ENCODE measurements at regions not wholly inside any gene's neighbourhood (a gene's known extent, or its start where the extent isn't known, plus 50 kb on each side); places are given as distances from the start of the nearest gene placed in this dataset.

- TF ChIP-seq JUND (IDR thresholded peaks at IDR 0.05; ENCODE audit: low read depth), result no peak
- no peak for DNase-seq (ENCODE audit: low read depth in 1 of 2, low spot score in 1 of 2)
- in situ Hi-C loops (cut with HindIII; ENCODE audit: low pct_unique_long_range_greater_than_20kb, low sequenced_read_pairs), result no loop called here
These were observed 119.0 kb upstream of the CBLB start for GRCh38 chr3:105987809-105988208.

DNA sequence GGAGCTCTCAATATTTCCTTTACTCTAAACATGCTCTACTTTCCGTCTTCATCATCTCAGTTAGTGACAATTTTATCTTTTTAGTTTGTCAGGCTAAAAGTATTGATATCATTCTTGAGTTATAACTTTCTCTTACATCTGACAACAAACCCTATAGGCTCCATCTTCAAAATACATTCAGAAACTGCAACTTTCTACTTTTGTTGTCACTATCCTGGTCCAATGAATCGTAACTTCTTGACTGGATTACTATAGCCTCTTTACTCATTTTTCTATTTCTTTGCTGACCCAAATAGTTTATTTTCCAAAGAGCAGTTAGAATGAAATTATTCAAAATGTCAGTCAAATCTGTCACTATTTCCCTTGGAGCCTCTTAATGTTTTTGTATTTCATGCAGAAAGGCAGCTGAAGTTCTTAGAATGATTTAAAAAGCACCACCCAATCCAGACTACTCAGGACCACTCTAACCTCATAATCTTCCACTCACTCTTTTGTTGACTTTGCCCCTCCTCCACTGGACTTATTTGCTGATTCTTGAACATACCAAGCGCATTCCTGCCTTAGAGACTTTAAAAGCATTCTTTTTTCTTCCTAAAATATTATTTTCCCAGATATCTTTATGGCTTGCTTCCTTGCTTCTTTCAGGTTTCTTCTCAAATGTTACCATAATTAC, 119.9 kb upstream of the CBLB start:
- in situ Hi-C loops (cut with HindIII; ENCODE audit: low pct_unique_long_range_greater_than_20kb, low sequenced_read_pairs), result no loop called here
- DNase-seq (ENCODE audit: low read depth in 1 of 2, low spot score in 1 of 2), result no peak
- no peak for TF ChIP-seq JUND (IDR thresholded peaks at IDR 0.05; ENCODE audit: low read depth)

DNA sequence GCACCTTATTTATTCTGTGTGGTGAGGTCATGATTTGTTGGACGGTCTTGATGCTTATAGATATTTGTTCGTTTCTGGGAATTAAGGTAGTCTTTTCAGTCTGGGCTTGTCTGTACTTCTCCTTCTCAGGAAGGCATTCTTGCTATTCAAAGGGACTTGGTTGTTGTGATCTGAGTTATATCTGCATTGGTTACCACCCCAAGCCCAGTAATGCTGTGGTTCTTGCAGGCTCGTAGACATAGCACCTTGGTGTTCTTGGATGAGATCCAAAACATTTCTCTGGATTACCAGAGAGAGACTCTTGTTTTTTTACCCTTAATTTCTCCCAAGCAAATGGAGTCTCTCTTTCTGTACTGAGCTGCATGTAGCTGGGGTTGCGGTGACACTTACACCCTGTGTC, 128.0 kb upstream of the CBLB start:
- in situ Hi-C loops (cut with HindIII; ENCODE audit: low pct_unique_long_range_greater_than_20kb, low sequenced_read_pairs), result no loop called here
- no peak for DNase-seq (ENCODE audit: low read depth in 1 of 2, low spot score in 1 of 2)
- TF ChIP-seq JUND (IDR thresholded peaks at IDR 0.05; ENCODE audit: low read depth), result no peak

GRCh38 chr3:105997466-105997799, 128.6 kb upstream of the CBLB start:
- no peak for DNase-seq (ENCODE audit: low read depth in 1 of 2, low spot score in 1 of 2)
- no peak for TF ChIP-seq JUND (IDR thresholded peaks at IDR 0.05; ENCODE audit: low read depth)
- in situ Hi-C loops (cut with HindIII; ENCODE audit: low pct_unique_long_range_greater_than_20kb, low sequenced_read_pairs), result no loop called here

- TF ChIP-seq JUND (IDR thresholded peaks at IDR 0.05; ENCODE audit: low read depth), result no peak
- in situ Hi-C loops (cut with HindIII; ENCODE audit: low pct_unique_long_range_greater_than_20kb, low sequenced_read_pairs), result no loop called here
- peak in 1 of 2 experiments; percentile 16 for DNase-seq (ENCODE audit: low read depth in 1 of 2, low spot score in 1 of 2)
These were observed 129.2 kb upstream of the CBLB start for GRCh38 chr3:105997800-105998526.

DNA sequence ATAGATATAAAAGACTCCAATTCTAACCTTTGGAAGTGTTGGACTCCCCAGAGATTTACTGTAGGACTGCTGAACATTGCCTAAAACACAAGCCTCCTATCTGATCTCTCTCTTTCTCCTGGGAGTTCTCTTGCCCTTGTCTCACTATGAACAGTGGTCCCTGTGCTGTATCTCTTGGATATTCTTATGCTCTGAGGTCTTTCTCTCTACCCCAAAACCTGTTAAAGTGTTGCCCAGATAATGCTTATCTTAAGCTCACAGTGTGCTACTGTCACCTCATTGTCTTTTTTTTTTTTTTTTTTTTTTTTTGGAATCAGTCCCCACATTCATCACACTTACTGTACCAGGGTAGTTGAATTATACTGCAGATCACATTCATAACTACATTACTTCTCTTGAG, 131.0 kb upstream of the CBLB start:
- TF ChIP-seq JUND (IDR thresholded peaks at IDR 0.05; ENCODE audit: low read depth), result no peak
- no peak for DNase-seq (ENCODE audit: low read depth in 1 of 2, low spot score in 1 of 2)
- in situ Hi-C loops (cut with HindIII; ENCODE audit: low pct_unique_long_range_greater_than_20kb, low sequenced_read_pairs), result no loop called here

- TF ChIP-seq JUND (IDR thresholded peaks at IDR 0.05; ENCODE audit: low read depth), result no peak
- in situ Hi-C loops (cut with HindIII; ENCODE audit: low pct_unique_long_range_greater_than_20kb, low sequenced_read_pairs), result no loop called here
- no peak for DNase-seq (ENCODE audit: low read depth in 1 of 2, low spot score in 1 of 2)
These were observed 133.1 kb upstream of the CBLB start for GRCh38 chr3:106001923-106002322.

- in situ Hi-C loops (cut with HindIII; ENCODE audit: low pct_unique_long_range_greater_than_20kb, low sequenced_read_pairs), result no loop called here
- no peak for DNase-seq (ENCODE audit: low read depth in 1 of 2, low spot score in 1 of 2)
These were observed 135.4 kb upstream of the CBLB start for GRCh38 chr3:106004137-106004681.

GRCh38 chr3:106004826-106005225, 136.0 kb upstream of the CBLB start:
- DNase-seq (ENCODE audit: low read depth in 1 of 2, low spot score in 1 of 2), result no peak
- TF ChIP-seq JUND (IDR thresholded peaks at IDR 0.05; ENCODE audit: low read depth), result no peak
- in situ Hi-C loops (cut with HindIII; ENCODE audit: low pct_unique_long_range_greater_than_20kb, low sequenced_read_pairs), result no loop called here

More at GRCh38 chr3:106004137-106004681, 135.4 kb upstream of the CBLB start:
- TF ChIP-seq JUND (IDR thresholded peaks at IDR 0.05; ENCODE audit: low read depth), result no peak

- no peak for DNase-seq (ENCODE audit: low read depth in 1 of 2, low spot score in 1 of 2)
- in situ Hi-C loops (cut with HindIII; ENCODE audit: low pct_unique_long_range_greater_than_20kb, low sequenced_read_pairs), result no loop called here
- TF ChIP-seq JUND (IDR thresholded peaks at IDR 0.05; ENCODE audit: low read depth), result no peak
These were observed 137.2 kb upstream of the CBLB start for GRCh38 chr3:106006001-106006400.

GRCh38 chr3:106006571-106006970, 137.8 kb upstream of the CBLB start:
- no peak for DNase-seq (ENCODE audit: low read depth in 1 of 2, low spot score in 1 of 2)

DNA sequence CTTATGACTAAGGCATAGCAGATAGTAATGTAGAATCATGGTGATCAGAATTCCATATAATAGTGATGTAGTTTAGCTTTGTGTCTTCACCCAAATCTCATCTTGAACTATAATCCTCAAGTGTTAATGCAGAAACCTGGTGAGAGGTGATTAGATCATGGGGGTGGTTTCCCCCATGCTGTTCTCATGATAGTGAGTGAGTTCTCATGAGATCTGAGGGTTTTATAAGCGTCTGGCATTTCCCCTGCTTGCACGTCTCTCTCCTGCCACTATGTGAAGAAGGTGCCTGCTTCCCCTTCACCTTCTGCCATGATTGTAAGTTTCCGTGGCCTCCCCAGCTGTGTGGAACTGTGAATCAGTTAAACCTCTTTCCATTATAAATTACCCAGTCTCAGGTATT, 138.7 kb upstream of the CBLB start:
- no peak for DNase-seq (ENCODE audit: low read depth in 1 of 2, low spot score in 1 of 2)
- no peak for TF ChIP-seq JUND (IDR thresholded peaks at IDR 0.05; ENCODE audit: low read depth)
- in situ Hi-C loops (cut with HindIII; ENCODE audit: low pct_unique_long_range_greater_than_20kb, low sequenced_read_pairs), result no loop called here

More at GRCh38 chr3:106006571-106006970, 137.8 kb upstream of the CBLB start:
- TF ChIP-seq JUND (IDR thresholded peaks at IDR 0.05; ENCODE audit: low read depth), result no peak
- in situ Hi-C loops (cut with HindIII; ENCODE audit: low pct_unique_long_range_greater_than_20kb, low sequenced_read_pairs), result no loop called here

DNA sequence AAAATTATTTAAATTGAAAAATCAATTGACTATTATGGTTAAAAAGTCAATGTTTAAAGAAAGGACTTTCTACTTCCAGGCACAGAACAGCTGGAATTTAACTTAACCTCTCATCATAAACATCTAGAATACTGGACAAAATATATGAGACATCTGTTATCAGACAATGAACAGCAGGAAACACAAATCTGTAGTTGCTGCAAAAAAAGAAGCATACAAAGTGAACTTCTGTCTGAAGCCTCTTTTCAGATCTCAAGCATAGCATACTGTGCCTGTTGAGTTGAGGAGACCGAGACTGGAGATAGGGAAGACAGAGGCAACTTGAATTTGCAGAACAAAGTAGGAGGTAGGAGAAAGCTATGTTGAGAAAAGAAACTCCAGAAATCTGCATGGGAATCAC, 140.0 kb upstream of the CBLB start:
- no peak for DNase-seq (ENCODE audit: low read depth in 1 of 2, low spot score in 1 of 2)
- in situ Hi-C loops (cut with HindIII; ENCODE audit: low pct_unique_long_range_greater_than_20kb, low sequenced_read_pairs), result no loop called here
- TF ChIP-seq JUND (IDR thresholded peaks at IDR 0.05; ENCODE audit: low read depth), result no peak
